ENCODE measurements at regions not wholly inside any gene's neighbourhood (a gene's known extent, or its start where the extent isn't known, plus 50 kb on each side); places are given as distances from the start of the nearest gene placed in this dataset.
"Not testable (repeated sequence)": the region's sequence is repeated elsewhere in the genome, so short reads cannot be mapped to it uniquely, and the experiment has no call there.

DNA sequence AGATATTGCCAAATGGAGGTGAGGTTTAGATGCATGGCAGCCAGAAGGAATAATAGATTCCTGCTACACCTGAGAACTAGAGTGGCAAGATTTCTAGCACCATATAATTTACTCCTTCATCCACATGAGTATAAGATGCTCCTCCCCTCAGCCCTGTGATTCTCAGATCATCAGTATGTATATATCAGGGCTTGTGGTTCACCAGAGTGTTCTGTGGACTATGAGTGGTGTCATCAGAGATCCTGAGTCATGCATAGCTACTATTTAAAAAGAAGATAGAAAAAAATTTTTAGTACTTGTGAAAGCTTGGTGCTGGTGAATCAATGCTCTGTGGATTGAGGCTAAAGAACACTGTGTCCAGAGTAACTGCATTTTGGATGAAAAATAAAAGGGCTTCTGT is 285.9 kb downstream of the BMP4 start:
- no peak for DNase-seq (ENCODE audit: low read depth in 2 of 2)

DNA sequence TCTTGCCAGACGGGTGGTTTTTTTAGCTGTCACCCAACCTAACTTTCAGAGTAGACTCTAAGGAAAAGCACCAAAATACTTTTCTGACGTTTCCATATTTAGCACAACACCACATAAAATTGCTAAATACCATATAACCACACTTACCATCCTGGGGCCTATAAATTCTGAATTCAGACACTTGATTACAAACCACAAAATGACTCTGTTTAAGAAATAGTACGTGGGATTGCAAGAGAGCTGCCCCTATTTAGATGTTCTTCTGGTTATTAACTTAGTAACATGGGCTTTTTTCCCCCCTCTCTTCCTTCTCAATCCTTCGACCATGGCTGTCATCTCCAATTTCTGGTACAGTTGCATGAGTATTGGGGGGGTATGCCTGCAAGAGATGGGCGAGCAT is 287.7 kb downstream of the BMP4 start:
- DNase-seq (ENCODE audit: low read depth in 2 of 2): no peak

DNA sequence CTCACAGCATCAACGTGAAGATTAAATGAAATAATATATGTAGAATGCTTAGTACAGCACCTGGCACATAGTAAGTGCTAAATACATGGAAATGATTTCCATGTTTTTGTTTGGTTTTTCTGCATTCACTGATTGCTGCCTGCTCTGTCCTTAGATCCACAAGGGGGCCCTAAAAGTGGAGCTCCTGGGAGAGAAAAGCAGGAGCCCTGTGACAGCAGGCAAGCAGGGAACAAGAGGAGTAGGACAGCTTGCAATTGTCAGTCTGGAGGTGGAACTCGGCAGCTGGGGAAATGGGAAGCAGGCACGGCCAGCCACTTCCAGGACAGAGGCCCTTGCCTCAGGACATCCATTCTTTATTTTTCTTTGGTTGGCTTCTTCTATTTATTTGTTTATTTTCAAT is 292.9 kb downstream of the BMP4 start:
- DNase-seq (ENCODE audit: low read depth in 2 of 2): no peak

DNA sequence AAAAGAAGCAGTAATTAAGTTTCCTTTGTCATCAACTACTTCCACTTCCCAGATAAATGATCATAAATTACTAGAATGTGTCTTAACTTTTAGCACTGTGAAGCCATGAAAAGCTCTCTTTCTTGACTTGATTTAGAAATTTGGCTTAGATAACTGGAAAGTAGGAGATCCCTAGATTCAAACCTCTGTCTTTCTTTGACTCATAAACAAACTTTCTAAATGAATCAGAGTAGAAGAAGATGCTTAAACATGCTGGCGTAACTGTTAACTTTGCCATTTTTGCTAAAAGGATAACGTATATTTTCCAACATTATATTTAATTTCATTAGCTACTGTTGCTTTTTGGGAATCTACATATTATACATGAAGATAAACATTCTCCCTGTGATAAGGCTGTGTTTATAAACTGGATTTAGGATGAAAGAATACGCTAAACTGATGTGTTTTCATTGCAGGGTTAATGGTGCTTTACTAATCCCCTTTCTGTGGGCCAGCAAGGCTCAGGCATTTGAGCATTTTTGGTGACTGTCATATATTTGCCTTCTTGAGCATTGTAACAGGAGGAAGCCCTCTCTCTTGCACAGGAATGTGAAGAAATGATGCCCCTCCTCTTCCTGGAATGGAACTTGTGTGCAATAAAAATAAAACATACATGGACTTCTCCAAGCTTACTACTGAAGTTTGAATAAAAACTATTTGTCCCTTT is 301.4 kb downstream of the BMP4 start:
- DNase-seq (ENCODE audit: low read depth in 2 of 2): no peak

DNA sequence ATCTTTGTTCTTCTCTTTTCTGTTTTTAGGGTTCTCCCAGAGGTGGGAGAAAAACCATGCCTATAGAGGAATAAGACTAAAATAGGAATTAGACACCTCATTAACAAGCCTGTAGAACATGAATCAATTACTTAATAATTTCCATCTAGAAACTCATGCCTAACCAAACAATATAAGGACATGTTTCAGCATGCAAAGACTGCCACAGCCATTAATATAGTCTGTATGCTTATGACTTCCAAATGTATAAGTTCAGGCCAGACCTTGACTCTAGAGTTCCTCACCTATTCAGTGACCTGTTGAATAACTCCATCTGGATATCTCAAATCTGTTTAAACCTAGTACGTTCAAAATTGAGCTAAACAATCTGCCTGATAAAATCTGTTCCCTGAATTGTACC is 304.6 kb downstream of the BMP4 start:
- no peak for DNase-seq (ENCODE audit: low read depth in 2 of 2)

DNA sequence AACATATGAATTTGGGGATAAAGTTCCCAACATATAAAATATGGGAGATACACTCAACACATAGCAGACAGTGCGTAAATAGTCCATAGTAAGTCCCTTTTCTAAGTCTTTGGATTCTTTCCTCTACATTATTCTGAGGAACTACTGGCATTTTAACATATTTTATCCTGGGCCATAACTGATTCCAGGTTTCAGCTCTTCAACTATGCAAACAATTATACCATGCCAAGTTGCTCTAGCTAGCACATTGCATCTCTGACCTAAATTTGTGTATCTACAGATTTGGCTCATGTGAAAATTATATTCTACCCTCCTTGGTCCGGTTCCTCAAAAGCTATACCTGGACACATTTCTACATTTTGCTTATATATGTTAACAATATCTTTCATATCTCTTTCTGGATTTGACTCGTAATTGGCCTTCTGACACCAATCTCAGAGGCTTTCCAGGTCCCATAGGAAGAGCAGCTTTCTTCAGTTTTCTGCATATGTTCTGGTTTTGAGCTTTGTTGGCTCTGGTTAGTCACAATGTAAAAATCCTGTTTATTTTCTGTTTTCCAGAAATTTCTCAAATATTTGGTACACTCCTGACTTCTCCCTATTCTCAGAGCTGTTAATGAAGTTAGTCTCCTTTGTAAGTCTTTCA is 305.4 kb downstream of the BMP4 start:
- DNase-seq (ENCODE audit: low read depth in 2 of 2): no peak

DNA sequence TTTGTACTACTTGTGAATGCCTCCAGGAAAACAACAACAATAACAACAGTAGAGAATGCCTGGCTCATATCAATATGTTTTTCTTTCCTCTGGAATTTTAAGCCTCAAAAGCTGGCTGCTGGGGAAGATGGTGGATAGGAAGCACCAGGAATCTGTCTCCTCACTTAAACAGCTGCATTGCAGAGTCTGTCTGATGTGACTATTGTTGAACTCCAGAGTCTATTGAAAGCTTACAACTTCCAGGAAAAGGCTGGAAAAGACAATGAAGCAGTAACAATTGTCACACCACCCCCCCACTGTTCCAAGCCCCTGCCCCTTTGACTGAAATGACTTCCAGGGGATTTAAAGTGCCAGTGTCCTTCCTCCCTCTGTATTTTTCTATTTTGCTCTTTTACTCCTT is 309.7 kb downstream of the BMP4 start:
- DNase-seq (ENCODE audit: low read depth in 2 of 2): no peak

DNA sequence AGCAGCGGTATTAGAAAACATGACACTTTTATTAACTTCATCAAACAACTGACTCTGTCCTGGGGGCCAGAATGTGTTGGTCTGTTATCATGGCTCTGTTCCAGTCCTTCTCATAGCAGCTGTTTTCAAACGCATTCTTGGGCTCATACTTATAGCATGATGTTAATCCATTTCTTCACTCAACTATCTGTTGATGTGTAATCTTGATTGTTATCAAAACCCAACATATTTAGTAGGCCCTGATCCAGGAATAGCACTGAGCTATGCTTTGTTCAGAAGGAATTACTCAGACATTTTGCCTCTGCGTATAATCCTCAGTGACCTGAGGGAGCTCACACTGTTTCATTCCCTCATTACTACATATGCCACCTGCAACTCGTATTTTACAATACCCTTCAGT is 315.9 kb downstream of the BMP4 start:
- no peak for DNase-seq (ENCODE audit: low read depth in 2 of 2)

DNA sequence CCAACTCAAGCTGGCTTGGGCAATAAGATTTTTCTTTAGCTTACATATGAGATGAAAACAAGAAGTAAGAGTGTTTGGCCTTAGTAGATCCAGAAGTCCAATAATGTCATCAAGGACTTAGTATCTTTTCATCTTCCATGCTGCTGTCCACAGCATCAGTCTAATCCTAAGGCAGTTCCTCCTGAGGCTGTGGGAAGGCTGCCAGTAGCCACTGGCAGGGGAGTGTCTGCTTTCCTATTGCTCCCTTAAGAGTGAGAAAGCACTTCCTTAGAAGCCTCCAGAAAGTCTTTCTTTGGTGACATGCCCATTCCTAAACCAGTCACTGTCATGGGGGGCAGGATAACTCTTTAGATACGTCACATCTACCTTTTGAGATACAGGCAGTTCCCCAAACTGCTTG is 317.7 kb downstream of the BMP4 start:
- DNase-seq (ENCODE audit: low read depth in 2 of 2): no peak

DNA sequence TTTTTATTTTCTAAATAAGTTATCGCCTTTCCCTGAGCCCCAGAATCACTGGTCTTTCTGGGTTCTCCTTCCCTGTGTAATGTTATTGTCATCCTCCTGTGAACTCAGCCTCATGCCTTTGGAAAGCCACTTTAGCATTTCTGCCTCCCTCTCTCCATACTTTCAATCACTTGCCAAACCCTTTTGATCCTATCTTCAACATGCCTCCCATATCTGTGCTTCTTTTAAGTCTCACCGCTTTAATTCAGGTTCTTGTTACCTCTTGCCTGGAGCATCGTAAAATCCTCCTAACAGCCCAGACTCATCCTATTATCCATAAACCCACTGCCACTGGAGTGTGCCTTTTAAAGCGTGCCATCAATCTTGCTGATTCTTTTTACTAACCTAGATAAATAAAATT is 321.8 kb downstream of the BMP4 start:
- no peak for DNase-seq (ENCODE audit: low read depth in 2 of 2)

DNA sequence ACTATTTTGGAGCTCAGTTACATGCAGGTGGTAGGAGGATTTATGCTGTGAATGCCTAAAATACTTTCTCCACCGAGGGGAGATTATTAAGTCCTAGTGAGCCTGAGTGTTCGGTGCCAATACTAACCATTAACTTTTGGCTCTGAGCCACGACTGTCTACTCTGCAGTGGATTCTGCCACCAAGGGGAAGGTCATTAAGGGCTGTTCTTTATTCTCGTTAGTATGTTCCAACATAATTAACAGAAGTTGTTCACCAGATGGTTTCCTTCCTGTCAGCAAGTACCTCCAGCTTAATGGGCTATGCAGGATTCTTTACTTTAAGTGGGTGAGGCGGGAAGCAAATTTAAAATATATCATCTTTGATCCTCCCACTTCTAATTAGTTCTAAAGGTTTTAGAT is 326.3 kb downstream of the BMP4 start:
- DNase-seq (ENCODE audit: low read depth in 2 of 2): no peak

DNA sequence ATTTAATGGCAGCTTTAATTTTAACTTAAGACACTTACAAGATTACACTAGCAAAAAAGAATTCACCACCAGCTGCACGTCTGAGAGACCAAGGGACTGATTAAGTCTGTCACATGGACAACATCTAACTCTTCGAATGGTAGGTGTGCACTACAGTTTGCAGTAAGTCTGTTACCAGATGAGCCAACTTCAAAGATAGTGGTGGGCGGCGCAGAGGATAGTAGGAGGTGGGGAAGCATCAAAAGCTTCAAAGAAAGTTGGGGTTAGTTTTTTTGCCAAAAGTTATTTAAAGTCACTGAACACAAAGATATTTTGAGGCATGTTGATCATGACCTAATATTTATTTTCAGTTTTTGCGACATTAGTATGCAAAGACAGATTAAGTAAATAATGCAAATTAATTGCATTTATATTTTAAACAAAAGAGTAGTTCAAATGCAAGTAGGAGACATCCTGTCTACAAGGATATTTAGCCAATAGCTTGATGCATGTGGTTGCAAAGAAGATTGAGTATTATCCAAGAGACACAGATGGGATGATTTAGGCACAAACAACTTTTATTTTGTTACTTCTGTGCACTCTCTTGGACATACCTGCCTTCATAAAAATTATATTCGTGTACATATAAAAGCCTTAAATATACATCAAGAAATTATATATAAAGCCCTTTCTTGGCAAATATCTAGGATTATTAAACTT is 327.7 kb downstream of the BMP4 start:
- DNase-seq (ENCODE audit: low read depth in 2 of 2): no peak

DNA sequence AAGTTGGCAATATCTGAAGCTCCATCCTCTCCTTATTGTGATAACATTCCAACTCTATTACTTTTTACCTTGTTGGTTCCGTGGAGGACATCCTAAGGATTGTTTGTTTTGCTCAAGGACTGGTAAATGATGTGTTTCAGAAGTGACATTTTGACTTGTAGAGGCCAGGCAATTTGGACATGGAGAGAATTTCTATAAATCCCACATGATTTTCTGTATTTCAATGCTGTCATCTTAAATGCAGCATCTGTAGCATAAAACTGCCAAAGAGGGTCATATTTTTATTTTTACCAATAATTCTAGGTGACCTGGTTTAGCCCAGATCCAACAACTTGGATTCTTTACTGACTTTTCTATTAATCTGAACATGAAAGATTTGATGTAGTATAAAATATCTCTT is 328.4 kb downstream of the BMP4 start:
- DNase-seq (ENCODE audit: low read depth in 2 of 2): no peak

DNA sequence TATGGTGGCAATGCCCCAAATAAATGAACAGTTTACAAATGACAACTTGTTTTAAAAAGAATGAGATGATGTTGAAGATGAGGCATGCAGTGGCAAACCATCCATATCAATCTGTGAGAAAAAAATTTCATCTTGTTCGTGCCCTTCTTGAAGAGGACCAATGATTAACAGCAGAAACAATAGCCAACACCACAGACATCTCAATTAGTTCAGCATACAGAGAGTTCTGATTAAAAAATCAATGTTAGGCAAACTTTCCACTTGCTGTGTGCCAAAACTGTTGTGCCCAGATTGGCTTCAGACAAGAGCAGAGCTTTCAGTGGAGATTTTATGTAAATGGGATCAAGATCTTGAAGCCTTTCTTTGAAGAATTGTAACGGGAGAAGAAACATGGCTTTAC is 329.9 kb downstream of the BMP4 start:
- no peak for DNase-seq (ENCODE audit: low read depth in 2 of 2)

DNA sequence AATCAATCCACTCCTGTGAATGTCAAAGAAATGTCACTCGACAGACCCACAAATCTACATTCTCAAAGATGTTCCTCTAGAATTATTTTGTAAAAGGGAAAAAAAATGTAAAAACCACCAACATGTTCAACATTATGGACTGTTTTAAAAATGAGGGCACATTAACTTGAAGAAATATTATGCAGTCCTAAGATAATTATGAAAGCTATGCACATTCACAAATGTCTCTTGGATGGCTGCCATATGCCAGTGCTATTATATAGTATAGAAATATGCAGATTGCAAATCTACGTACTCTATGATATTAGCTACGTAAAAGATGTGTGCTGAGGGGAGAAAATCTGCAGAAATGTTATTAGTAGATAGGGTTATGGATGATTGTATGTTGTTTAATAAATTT is 334.2 kb downstream of the BMP4 start:
- no peak for DNase-seq (ENCODE audit: low read depth in 2 of 2)

DNA sequence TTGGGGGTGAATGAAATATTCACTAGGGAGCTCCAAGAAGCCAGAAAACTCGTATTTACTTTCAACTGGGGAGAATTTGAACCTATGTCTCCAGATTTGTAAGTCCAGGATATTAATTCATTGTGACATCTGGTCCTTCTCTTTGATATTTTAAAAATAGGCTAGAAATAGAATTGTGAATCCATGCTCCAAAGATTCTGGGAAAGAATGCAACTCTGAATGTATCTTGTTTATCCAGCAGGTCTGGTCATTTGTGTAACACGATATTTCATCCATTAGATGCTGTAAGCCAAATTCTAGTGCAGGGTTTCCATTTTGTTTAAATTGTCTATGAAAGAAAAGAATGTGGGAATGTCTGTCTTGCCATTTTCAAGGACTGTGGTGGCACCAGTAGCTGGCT is 334.7 kb downstream of the BMP4 start:
- no peak for DNase-seq (ENCODE audit: low read depth in 2 of 2)

DNA sequence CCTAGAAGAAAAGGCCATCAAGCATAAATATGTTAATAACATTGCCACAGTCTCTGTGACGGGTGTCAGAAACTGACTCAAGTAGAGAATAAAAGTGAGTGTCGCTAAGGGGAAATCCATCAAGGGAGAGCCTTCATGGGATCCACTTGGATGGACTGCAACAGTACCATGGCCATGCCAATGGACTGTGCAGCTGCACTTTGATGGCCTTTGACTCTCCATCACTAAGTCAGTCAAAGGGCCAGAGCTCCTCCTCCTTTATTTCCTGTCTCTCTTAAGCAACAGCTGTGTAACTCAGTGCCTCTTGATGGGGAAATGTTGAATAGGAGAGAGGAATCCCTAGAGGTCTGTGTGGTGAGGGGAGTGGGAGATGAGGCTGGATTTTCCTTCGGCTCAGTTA is 335.2 kb downstream of the BMP4 start:
- no peak for DNase-seq (ENCODE audit: low read depth in 2 of 2)

DNA sequence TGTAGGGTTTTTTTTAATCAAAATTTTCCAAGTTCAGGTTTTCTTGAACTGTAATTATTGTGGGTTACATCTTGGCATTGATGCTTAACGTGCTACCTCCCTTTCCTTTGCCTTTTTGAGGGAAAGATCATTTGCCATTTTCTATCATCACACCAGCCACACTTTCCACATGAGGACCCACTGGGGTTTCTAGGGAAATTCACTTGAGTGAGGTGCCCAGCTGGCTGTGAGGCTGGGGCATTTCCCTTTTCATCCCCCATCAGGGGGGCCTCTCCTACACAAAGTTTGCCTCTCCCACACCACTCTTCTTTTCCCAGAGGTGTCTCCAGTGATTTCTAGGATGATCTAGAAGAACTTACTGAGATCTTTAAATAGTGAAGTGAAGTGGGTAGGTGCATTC is 335.7 kb downstream of the BMP4 start:
- DNase-seq (ENCODE audit: low read depth in 2 of 2): no peak

DNA sequence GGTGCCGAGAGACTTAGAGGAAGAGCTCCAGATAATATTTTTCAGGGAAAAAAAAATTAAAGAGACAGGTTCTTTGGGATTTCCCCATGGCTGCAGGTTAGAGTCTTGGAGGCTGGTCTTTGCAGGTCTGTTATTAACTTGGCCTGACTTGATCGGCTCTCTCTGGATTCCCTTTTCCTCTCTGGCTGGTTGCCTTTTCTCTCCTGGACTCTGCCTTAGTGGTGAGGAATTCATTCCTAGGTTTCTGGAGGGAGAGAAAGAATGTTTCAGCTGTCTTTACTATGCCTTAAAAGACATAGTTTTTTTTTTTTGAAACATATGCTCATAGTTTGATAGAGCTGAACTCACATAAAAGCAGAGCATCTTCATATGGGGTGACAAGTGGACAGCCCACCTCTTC is 336.3 kb downstream of the BMP4 start:
- DNase-seq (ENCODE audit: low read depth in 2 of 2): no peak

DNA sequence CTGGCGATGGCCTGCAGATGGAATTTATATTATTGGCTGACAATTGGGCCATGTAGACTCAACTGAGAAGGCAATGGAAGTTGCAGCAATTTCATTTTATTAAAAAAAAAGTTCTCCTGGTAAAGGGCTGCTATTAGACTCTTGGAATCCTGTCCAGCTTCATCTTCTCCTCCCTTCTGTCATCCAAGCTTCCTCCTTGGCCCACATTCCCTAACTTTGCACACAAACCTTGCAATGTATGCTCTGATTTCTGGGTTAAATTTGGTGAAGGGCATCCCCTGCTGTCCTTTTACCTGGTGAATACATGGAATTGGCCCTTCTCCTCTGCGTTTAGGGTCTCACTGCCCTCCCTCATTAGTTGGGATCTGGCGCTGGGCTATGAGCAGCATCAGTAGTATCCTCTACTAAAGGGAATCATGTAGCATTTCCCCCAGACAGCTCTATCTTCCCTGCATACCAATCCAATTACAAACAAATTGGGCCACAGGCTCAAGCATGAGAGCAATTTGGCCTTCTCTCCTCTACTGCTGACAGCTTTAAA is 336.9 kb downstream of the BMP4 start:
- DNase-seq (ENCODE audit: low read depth in 2 of 2): no peak

DNA sequence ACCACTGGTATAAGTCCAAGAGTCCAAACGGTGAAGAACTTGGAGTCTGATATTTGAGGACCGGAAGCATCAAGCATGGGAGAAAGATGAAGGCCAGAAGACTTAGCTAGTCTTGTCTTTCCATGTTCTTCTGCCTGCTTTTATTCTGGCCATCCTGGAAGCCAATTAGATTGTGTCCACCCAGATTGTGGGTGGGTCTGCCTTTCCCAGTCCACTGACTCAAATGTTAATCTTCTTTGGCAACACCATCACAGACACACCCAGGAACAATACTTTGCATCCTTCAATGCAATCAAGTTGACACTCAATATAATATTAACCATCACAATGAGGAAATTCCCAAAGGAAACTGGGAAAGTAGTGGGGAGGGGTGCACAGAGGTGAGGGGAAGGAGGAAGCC is 340.1 kb downstream of the BMP4 start:
- not testable (repeated sequence) for DNase-seq (ENCODE audit: low read depth in 2 of 2)

DNA sequence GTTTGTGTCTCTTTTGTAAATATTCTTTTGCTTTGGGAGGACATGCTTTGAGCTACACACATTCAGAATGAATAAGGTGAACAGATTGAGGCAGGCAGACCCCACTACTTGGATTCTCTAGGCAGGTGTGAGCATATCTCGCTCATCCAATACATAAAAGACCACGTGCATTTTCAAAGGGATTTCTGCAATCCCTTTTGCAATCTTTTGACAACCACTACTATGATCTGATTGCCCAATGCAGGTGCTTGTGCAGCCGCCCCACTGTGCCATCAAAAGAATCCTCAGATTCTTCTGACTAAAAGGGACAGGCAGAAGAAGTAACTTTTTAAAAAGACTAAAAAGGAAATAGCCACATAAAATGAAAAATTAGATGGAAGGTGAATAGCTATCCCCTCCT is 341.4 kb downstream of the BMP4 start:
- DNase-seq (ENCODE audit: low read depth in 2 of 2): no peak
